Testis (tissue), 2 donors: ENCODE measurements at regions not wholly inside any gene's neighbourhood (a gene's known extent, or its start where the extent isn't known, plus 50 kb on each side); places are given as distances from the start of the nearest gene placed in this dataset.

Experiments used
- POLR2A ChIP-seq: fragments of 450-650 bp; IDR thresholded peaks from one replicate; pipeline ENCODE4 v1.6.1; 2017; ENCODE audit warnings: antibody characterized with exemption, mild to moderate bottlenecking, moderate library complexity
- TF ChIP-seq, protein P1 (sequence below), 3 experiments: fragments of 450-650 bp in 2 of 3; fragments of 200-600 bp in 1 of 3; sonication (generic) in 1 of 3; IDR thresholded peaks; one replicate each; pipeline ENCODE4 v1.5.1; 2016 to 2019; ENCODE audit warnings: antibody characterized with exemption in 3 of 3, mild to moderate bottlenecking in 2 of 3, moderate library complexity in 1 of 3

DNA sequence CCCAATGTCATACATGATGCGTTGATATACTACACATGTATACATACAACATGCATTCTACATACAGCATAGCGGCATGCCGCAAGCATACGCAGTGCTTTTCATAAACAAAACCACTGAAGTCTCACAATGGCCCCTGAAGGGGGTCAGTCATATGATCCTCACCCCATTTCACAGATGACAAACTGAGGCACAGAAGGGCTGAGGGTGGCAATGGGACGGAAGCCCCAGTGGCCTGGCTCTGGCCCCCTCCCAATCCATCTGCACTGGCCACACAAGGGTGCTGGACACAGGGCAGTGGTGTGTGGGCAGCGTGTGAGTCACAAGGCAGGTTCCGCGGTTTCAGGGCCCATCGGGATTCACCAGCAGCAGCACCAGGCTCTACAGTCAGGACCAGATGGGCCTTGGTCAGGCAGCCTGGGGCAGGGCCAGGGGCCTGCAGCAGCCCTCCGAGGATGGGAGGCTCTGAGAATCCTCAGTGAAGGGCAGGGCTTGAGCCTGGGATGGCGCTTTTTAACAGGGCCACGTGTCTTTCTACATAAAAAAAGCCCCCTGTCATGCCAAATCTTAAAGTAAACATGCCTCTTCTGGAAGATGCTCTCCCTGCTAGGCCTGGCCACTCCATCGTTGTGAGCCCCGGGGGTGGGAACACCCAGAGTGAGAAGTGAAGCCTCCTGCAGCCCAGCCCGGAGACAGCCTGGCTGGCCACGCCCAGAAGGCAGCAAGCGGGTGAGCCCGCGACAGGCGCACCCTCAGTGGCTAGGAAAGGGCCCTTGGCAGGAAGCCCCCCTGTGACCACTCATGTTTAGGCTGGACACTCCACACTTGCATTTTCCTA, 206.5 kb downstream of the CTTN start:
- TF ChIP-seq, protein P1, sequence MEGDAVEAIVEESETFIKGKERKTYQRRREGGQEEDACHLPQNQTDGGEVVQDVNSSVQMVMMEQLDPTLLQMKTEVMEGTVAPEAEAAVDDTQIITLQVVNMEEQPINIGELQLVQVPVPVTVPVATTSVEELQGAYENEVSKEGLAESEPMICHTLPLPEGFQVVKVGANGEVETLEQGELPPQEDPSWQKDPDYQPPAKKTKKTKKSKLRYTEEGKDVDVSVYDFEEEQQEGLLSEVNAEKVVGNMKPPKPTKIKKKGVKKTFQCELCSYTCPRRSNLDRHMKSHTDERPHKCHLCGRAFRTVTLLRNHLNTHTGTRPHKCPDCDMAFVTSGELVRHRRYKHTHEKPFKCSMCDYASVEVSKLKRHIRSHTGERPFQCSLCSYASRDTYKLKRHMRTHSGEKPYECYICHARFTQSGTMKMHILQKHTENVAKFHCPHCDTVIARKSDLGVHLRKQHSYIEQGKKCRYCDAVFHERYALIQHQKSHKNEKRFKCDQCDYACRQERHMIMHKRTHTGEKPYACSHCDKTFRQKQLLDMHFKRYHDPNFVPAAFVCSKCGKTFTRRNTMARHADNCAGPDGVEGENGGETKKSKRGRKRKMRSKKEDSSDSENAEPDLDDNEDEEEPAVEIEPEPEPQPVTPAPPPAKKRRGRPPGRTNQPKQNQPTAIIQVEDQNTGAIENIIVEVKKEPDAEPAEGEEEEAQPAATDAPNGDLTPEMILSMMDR (IDR thresholded peaks at IDR 0.05), result no peak
- no peak for TF ChIP-seq POLR2A
